Loucy (cell line): ENCODE measurements at regions not wholly inside any gene's neighbourhood (a gene's known extent, or its start where the extent isn't known, plus 50 kb on each side); places are given as distances from the start of the nearest gene placed in this dataset.

ENCODE experiments used
- H2AFZ ChIP-seq: fragments of 200-600 bp; sonication (generic); 2 replicates; pipeline ENCODE4 v1.6.0; 2016; ENCODE audit warnings: antibody characterized with exemption, mild to moderate bottlenecking, low read length, moderate library complexity
- H3F3A ChIP-seq: fragments of 200-600 bp; 2 replicates; pipeline ENCODE4 v1.6.0; 2016; ENCODE audit warnings: antibody characterized with exemption, low read depth, mild to moderate bottlenecking
- H3K27me3 ChIP-seq: fragments of 200-600 bp; sonication (generic); 2 replicates; pipeline ENCODE4 v1.6.1; 2014; ENCODE audit warnings: low read length, mild to moderate bottlenecking; ENCODE audit not compliant: insufficient read depth, poor library complexity, severe bottlenecking
- H3K36me3 ChIP-seq: fragments of 200-600 bp; sonication (generic); 2 replicates; pipeline ENCODE4 v1.6.1; 2016; ENCODE audit warnings: low read length; ENCODE audit not compliant: insufficient read depth
- H3K4me1 ChIP-seq: fragments of 200-600 bp; sonication (generic); 2 replicates; pipeline ENCODE4 v1.5.1; 2014; ENCODE audit warnings: low read length, mild to moderate bottlenecking; ENCODE audit not compliant: insufficient read depth, poor library complexity, severe bottlenecking
- H3K4me2 ChIP-seq: fragments of 200-600 bp; sonication (generic); 2 replicates; pipeline ENCODE4 v1.6.0; 2014; ENCODE audit warnings: antibody characterized with exemption, low read length, low read depth, mild to moderate bottlenecking; ENCODE audit not compliant: poor library complexity, severe bottlenecking
- H3K4me3 ChIP-seq: fragments of 200-600 bp; sonication (generic); 2 replicates; pipeline ENCODE4 v1.5.1; 2014; ENCODE audit warnings: low read length, mild to moderate bottlenecking, mixed read lengths; ENCODE audit not compliant: poor library complexity, severe bottlenecking
- H3K79me2 ChIP-seq: fragments of 200-600 bp; sonication (generic); 2 replicates; pipeline ENCODE4 v1.6.1; 2014; ENCODE audit warnings: low read length; ENCODE audit not compliant: insufficient read depth
- H3K9ac ChIP-seq: fragments of 200-600 bp; sonication (generic); 2 replicates; pipeline ENCODE4 v1.6.0; 2014; ENCODE audit warnings: mild to moderate bottlenecking, low read depth, low read length, moderate library complexity; ENCODE audit not compliant: poor library complexity, severe bottlenecking
- H3K9me2 ChIP-seq: fragments of 200-600 bp; sonication (generic); replicated peaks from 2 replicates; pipeline ENCODE4 v1.6.1; 2016; ENCODE audit warnings: low read depth, low read length, mixed read lengths
- H3K9me3 ChIP-seq: fragments of 200-600 bp; sonication (generic); 2 replicates; pipeline ENCODE4 v1.6.1; 2014; ENCODE audit warnings: mild to moderate bottlenecking, antibody characterized with exemption, low read length, low read depth; ENCODE audit not compliant: insufficient read depth
- H4K20me1 ChIP-seq: fragments of 200-600 bp; sonication (generic); 2 replicates; pipeline ENCODE4 v1.6.0; 2014; ENCODE audit warnings: antibody characterized with exemption, low read length, mild to moderate bottlenecking; ENCODE audit not compliant: insufficient read depth, poor library complexity, severe bottlenecking
- CTCF ChIP-seq: fragments of 200-600 bp; sonication (generic); conservative IDR thresholded peaks from 2 replicates; pipeline ENCODE4 v1.5.1; 2014; ENCODE audit warnings: mild to moderate bottlenecking, antibody characterized with exemption, low read length
- EZH2phosphoT487 ChIP-seq: fragments of 200-600 bp; IDR thresholded peaks from 2 replicates; pipeline ENCODE4 v1.6.1; 2018; ENCODE audit warnings: antibody characterized with exemption, mild to moderate bottlenecking, moderate library complexity, borderline replicate concordance

- no peaks in the 10 kb centered on the region for H3K27me3 ChIP-seq
- H3F3A ChIP-seq: no peaks in the 10 kb centered on the region
- H3K79me2 ChIP-seq: no peaks in the 10 kb centered on the region
- no peaks in the 10 kb centered on the region for H3K9me2 ChIP-seq
- H3K4me2 ChIP-seq: no peak overlapping the region
- H3K4me3 ChIP-seq: no peak overlapping the region
- H3K4me1 ChIP-seq: no peaks in the 10 kb centered on the region
- no peak overlapping the region for H2AFZ ChIP-seq
- no peaks in the 10 kb centered on the region for H4K20me1 ChIP-seq
- no peaks in the 10 kb centered on the region for H3K36me3 ChIP-seq
- no peak overlapping the region for H3K9ac ChIP-seq
- TF ChIP-seq EZH2phosphoT487 (no peak), CTCF (no peak)
- H3K9me3 ChIP-seq: no peaks in the 10 kb centered on the region
Measured at GRCh38 chr4:13940921-13941320, 313.4 kb upstream of the BOD1L1 start.

- TF ChIP-seq EZH2phosphoT487 (no peak), CTCF (no peak)
- H4K20me1 ChIP-seq: no peaks in the 10 kb centered on the region
Measured at GRCh38 chr4:13942977-13943376, 315.5 kb upstream of the BOD1L1 start.

GRCh38 chr4:13944095-13944511, 316.6 kb upstream of the BOD1L1 start:
- H3K9me2 ChIP-seq: no peaks in the 10 kb centered on the region
- no peaks in the 10 kb centered on the region for H3K79me2 ChIP-seq
- H3K9me3 ChIP-seq: no peaks in the 10 kb centered on the region
- no peaks in the 10 kb centered on the region for H3K36me3 ChIP-seq
- H3F3A ChIP-seq: no peaks in the 10 kb centered on the region
- no peak for TF ChIP-seq CTCF
- TF ChIP-seq EZH2phosphoT487: no peak
- H3K27me3 ChIP-seq: no peaks in the 10 kb centered on the region
- H2AFZ ChIP-seq: no peak overlapping the region
- H3K4me2 ChIP-seq: no peak overlapping the region
- H3K4me3 ChIP-seq: no peak overlapping the region
- H4K20me1 ChIP-seq: no peaks in the 10 kb centered on the region
- no peak overlapping the region for H3K9ac ChIP-seq
- no peaks in the 10 kb centered on the region for H3K4me1 ChIP-seq

More at GRCh38 chr4:13942977-13943376, 315.5 kb upstream of the BOD1L1 start:
- H3K36me3 ChIP-seq: no peaks in the 10 kb centered on the region
- no peaks in the 10 kb centered on the region for H3K9me3 ChIP-seq
- H3K9ac ChIP-seq: no peak overlapping the region
- H3K4me3 ChIP-seq: no peak overlapping the region
- H2AFZ ChIP-seq: no peak overlapping the region
- no peaks in the 10 kb centered on the region for H3K27me3 ChIP-seq
- no peak overlapping the region for H3K4me2 ChIP-seq
- H3K79me2 ChIP-seq: no peaks in the 10 kb centered on the region
- no peaks in the 10 kb centered on the region for H3F3A ChIP-seq
- no peaks in the 10 kb centered on the region for H3K9me2 ChIP-seq
- no peaks in the 10 kb centered on the region for H3K4me1 ChIP-seq
